Left ventricle myocardium inferior (tissue), 1 donor: ENCODE measurements at regions not wholly inside any gene's neighbourhood (a gene's known extent, or its start where the extent isn't known, plus 50 kb on each side); places are given as distances from the start of the nearest gene placed in this dataset.

Source experiments
- DNase-seq: peaks from one replicate; pipeline ENCODE4 v3.0.0-alpha.2; 2020
- H3K27ac ChIP-seq: fragments of 200-600 bp; replicated peaks from 2 replicates; pipeline ENCODE4 v1.8.0; 2021
- H3K27me3 ChIP-seq: fragments of 200-600 bp; 2 replicates; pipeline ENCODE4 v1.8.0; 2021; ENCODE audit warnings: low read depth
- H3K36me3 ChIP-seq: fragments of 200-600 bp; 2 replicates; pipeline ENCODE4 v1.8.0; 2021
- H3K4me1 ChIP-seq: fragments of 200-600 bp; 2 replicates; pipeline ENCODE4 v1.8.0; 2021
- H3K4me3 ChIP-seq: fragments of 200-600 bp; 2 replicates; pipeline ENCODE4 v1.8.0; 2021; ENCODE audit warnings: mild to moderate bottlenecking, moderate library complexity
- H3K9me3 ChIP-seq: fragments of 200-600 bp; replicated peaks from 2 replicates; pipeline ENCODE4 v1.8.0; 2021
- CTCF ChIP-seq: fragments of 200-600 bp; IDR thresholded peaks from 2 replicates; pipeline ENCODE4 v1.8.0; 2021; ENCODE audit warnings: antibody characterized with exemption, mild to moderate bottlenecking, borderline replicate concordance
- intact Hi-C: fragments of 100-400 bp; cut with micrococcal nuclease; formaldehyde crosslinking; loops from one replicate; pipeline ENCODE4 v1.11.0; 2022
- donor health status: DM: no; HTN: yes; CAD: no; lungs with severe emphysema.

GRCh38 chr2:134173338-134174016 is 80.4 kb upstream of the MGAT5 start:
- peak; percentile 47 for DNase-seq
- Histone ChIP-seq H3K27me3 (no peaks in the 10 kb centered on the region), H3K27ac (peak overlapping the region; percentile 82), H3K4me3 (peak overlapping the region; percentile 12), H3K36me3 (no peaks in the 10 kb centered on the region), H3K9me3 (no peaks in the 10 kb centered on the region), H3K4me1 (peaks cover 90% of the 10 kb centered on the region)
- TF ChIP-seq CTCF: no peak
- intact Hi-C loops: no loop called here

GRCh38 chr2:134174711-134175110 is 79.2 kb upstream of the MGAT5 start:
- Histone ChIP-seq H3K27ac (peak overlapping the region; percentile 82), H3K36me3 (no peaks in the 10 kb centered on the region), H3K27me3 (no peaks in the 10 kb centered on the region), H3K4me1 (peaks cover 100% of the 10 kb centered on the region), H3K9me3 (no peaks in the 10 kb centered on the region), H3K4me3 (no peak overlapping the region)
- intact Hi-C loops: no loop called here
- peak; percentile 29 for DNase-seq
- no peak for TF ChIP-seq CTCF

GRCh38 chr2:134175834-134176233 is 78.0 kb upstream of the MGAT5 start:
- intact Hi-C loops: no loop called here
- no peak for TF ChIP-seq CTCF
- DNase-seq: no peak
- peaks cover 100% of the 10 kb centered on the region for H3K4me1 ChIP-seq
- no peak overlapping the region for H3K4me3 ChIP-seq
- no peaks in the 10 kb centered on the region for H3K27me3 ChIP-seq
- peak overlapping the region; percentile 82 for H3K27ac ChIP-seq
- H3K36me3 ChIP-seq: no peaks in the 10 kb centered on the region
- H3K9me3 ChIP-seq: no peaks in the 10 kb centered on the region

- no peaks in the 10 kb centered on the region for H3K27me3 ChIP-seq
- intact Hi-C loops: no loop called here
- H3K36me3 ChIP-seq: no peaks in the 10 kb centered on the region
- no peak for DNase-seq
- H3K9me3 ChIP-seq: no peaks in the 10 kb centered on the region
- H3K27ac ChIP-seq: peak overlapping the region; percentile 62
- TF ChIP-seq CTCF: no peak
- peaks cover 100% of the 10 kb centered on the region for H3K4me1 ChIP-seq
- H3K4me3 ChIP-seq: no peak overlapping the region
These were observed 76.4 kb upstream of the MGAT5 start for GRCh38 chr2:134177351-134177931.

GRCh38 chr2:134178138-134178877 is 75.6 kb upstream of the MGAT5 start:
- no peak for TF ChIP-seq CTCF
- H3K4me1 ChIP-seq: peaks cover 95% of the 10 kb centered on the region
- H3K4me3 ChIP-seq: no peak overlapping the region
- H3K27ac ChIP-seq: peak overlapping the region; percentile 62
- no peaks in the 10 kb centered on the region for H3K9me3 ChIP-seq
- intact Hi-C loops: no loop called here
- H3K36me3 ChIP-seq: no peaks in the 10 kb centered on the region
- no peak for DNase-seq
- no peaks in the 10 kb centered on the region for H3K27me3 ChIP-seq
